Hematopoietic multipotent progenitor cell treated with erythropoietin and hydrocortisone succinate and interleukin-3 and kit ligand, for 8 days (in vitro differentiated cells): ENCODE measurements at regions not wholly inside any gene's neighbourhood (a gene's known extent, or its start where the extent isn't known, plus 50 kb on each side); places are given as distances from the start of the nearest gene placed in this dataset.
"Not testable (repeated sequence)": the region's sequence is repeated elsewhere in the genome, so short reads cannot be mapped to it uniquely, and the experiment has no call there.

ENCODE experiments used
- DNase-seq: peaks from one replicate; pipeline ENCODE4 v3.0.0-alpha.2; 2015

DNA sequence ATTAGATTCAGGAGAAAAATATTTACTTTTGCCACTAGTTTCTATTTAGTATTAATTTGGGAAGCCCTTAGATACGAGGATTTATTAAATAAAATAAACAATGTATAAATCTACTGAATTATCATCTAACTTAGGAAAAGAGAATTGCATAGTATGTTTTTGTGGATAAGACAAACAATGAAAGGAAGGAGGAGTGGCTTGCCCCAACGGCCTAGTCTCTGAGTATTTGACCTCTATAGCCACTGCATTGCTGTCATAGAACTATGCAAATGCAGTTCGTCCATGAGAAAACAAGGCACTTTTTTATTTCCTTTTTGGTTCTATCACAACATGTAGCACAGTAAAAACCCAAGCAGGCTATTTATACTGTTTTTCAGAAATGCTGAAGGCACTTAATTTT lies 321.2 kb upstream of the CCNH start:
- DNase-seq: no peak

DNA sequence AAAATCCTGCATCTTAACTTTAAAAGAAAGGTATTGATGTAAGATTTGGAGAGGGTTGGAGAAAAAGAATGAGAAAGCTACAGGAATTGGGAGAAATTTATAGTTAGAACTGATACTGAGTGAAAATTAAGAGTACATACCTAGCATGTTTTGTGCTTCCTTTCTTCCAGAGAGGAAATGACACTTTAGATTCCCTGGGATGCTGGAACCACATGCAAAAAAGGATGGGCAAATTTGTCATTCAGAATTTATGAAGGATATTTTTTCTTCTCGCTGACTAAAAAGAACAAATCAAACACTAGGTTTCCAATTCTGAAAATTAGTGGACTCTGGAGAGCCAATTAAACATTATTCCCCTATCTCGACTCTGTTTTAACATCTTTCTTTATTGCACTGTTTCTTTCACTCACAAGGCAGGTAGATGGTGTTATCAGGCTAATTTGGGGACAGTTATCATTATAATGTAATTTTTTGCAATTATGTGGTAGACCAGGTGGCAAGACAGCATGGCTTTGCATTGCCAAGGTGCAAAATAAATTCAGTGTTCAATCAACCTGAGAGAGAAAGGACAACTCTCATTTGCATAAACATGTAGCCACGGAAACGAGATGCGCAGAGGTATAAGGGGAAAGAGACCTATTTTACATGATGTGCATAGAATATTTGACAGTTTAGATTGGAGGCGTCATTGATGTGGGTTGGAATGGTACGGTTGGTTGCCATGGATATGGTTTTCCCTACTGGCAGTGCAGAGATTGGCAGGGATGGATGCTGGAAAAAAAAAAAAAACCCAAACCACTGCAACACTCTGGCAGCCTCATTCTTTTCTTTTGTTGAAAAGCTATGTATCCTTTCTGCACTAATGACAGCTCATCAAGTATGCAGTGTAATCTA lies 320.4 kb upstream of the CCNH start:
- DNase-seq: no peak

DNA sequence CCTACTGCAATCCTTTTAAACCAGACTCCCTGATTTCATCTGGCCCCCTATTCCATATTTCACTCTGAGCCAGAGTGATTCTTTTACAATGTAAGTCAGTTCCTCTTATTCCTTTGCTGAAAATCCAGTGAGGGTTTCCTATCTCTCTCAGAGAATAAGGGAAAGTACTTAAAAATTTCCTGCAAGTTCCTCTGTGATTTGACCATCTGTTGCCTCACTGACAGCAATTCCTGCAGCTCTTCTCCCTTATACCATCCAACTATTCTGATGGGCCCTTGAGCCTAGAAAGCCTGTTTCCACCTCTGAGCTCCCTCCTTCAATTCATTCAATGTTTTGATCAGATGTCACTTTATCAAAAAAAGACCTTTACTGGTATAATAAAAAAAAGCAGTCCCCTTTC lies 317.1 kb upstream of the CCNH start:
- DNase-seq: no peak

DNA sequence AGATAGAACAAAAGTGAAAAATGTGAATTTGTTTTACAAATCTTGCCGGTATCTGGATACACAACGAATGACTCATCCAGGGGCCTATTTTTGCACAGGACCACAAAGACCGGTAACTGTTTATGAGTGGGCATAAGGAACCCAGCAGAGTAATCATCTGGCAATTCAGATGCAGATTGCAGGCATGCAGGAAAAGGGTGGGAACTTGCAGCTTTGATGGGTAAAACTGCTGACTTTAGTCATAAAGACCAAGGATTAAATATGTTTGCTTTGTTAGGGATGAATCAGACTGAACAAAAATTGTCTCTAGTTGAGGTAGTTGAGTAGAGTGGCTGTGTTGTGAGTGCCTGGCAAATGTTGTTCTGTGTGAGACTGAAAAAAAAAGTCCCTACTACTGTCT lies 309.6 kb upstream of the CCNH start:
- no peak for DNase-seq

DNA sequence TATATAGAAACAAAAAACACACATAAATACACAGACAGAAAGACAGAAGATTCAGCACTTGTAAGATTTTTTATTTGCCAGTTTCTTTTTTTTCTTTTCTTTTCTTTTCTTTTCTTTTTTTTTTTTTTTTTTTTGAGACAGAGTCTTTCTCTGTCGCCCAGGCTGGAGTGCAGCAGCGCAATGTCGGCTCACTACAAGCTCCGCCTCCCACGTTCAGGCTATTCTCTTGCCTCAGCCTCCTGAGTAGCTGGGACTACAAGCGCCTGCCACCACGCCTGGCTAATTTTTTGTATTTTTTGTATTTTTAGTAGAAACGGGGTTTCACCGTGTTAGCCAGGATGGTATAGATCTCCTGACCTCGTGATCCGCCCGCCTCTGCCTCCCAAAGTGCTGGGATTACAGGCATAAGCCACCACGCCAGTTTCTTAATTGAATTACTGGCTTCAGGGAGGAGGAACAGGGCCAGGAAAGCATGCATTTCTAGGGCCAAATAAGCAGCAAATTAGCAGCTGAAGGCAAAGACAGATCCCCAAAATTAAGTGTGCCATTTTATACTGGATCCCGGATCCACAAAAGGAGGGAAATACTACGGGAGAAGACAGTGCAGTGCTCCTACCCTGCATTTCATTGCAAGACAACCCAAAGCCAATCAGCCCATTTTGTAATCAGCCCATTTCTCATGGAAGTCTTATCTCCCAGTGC lies 305.6 kb upstream of the CCNH start:
- not testable (repeated sequence) for DNase-seq

DNA sequence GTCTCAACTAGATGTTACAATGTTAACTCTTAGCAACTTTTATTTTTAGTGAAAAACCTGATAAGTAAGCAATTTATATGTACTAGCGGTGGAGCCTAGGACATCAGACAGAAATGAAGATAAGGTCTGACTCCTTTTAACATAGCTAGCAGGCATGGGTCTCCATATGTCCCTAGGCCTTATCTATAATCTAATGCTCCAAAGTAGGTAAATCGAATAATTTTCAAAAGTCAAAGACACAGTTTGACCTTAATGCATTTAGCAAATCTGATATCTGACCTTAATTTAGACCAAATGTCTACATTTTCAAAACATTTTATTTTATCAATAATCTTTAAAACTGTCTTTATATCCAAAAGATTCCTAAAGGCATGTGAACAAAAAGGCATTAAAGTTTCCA lies 305.0 kb upstream of the CCNH start:
- no peak for DNase-seq

DNA sequence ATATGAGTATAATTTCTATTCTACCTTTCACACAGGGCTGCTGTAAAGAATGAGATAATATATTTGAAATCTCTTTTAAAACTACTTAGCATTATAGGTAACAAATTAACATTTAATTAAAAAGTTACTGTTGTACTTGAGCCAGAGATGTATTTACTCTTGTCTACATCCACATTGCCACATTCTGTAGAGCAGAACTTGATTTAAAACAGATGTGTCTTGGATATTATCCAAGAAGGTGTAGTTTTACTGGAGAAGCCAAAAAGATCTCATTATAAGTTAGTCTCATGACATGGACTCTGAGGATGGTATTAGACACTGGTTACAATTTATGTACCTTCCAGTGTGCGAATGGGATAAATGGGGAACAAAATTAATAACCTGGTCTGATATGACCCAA lies 293.1 kb upstream of the CCNH start:
- DNase-seq: no peak

DNA sequence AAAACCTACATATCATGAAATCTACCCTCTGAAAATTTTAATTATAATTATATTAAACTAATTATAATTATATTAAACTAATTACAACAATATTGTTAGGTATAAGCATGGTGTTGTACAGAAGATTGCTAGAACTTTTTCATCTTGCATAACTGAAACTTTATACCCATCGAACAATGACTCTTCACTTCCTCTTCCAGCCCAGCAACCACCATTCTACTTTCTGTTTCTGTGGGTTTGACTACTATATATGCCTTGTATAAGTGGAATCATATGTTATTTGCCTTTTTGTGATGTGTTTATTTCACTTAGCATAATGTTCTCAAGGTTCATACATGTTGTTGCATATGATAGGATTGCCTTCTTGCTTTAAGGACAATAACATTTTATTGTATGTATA lies 274.2 kb upstream of the CCNH start:
- DNase-seq: no peak

DNA sequence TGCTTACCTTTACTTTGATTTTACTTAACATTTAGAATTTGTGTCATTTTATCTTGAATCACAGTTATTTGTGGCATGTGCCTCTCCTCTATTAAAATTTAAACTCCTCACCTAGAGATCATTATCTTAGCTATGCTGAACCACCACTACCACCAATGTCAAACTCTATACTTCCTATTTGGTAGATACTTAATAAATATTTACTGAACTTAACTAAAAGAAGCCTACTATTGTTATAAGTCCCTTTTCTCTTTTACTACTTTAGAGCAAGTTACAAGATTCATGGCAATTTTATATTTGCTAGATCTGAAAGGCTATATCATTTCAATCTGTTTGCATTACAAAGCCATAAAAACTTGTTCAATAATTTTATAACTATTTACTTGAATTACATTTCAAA lies 273.3 kb upstream of the CCNH start:
- no peak for DNase-seq

DNA sequence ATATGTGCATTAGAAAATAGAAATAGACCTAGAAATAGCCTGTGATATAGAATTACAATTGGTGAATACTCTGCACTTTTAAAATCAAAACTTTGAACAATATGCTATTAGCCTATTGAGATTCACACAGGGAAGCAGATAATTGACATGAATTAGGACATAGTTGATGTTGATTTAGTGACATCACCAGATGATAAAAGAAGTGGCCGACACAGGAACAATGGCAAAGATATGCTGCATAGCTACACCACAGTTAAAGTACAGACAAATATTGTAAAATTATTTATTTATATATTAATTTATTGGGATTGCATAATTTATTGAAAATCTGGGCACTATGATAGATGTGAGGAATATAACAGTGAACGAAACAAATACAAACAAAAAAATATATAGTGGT lies 261.5 kb upstream of the CCNH start:
- no peak for DNase-seq

DNA sequence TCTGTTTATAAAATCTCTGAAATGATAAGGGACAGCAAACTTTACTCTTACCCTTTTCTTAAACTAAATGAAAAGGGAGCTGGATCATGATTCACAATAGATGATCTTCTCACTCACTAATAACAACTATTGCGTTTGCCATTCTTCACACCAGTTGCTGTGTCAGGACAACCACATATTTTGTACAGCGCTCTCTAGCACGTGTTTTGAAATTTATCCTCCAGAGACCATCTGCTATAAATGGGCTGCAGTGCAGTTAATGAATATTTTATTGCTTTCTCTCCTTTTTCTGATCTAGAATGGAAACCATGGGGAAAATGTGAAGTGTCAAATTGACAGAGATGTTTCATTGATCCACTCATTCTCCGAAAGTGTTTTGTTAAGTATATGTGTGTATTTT lies 258.4 kb upstream of the CCNH start:
- no peak for DNase-seq

DNA sequence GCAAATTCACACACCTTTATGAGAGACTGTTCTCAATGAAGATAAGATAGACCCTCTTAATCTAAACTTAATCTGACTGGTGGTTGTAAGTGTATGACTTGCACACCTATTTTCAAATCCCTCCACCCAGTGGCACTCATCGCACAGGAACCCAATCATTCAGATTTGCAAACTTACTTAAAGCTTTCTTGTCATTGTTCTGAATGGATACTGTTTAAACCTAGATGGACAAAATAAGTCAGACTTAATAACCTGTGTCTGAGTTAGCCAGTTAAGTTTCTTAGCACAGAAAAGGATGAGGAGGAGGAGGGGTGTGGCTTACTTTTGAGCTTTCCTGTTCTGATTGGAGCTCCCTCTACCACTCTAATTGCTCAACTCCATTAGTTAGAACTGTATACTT lies 252.4 kb upstream of the CCNH start:
- DNase-seq: no peak

DNA sequence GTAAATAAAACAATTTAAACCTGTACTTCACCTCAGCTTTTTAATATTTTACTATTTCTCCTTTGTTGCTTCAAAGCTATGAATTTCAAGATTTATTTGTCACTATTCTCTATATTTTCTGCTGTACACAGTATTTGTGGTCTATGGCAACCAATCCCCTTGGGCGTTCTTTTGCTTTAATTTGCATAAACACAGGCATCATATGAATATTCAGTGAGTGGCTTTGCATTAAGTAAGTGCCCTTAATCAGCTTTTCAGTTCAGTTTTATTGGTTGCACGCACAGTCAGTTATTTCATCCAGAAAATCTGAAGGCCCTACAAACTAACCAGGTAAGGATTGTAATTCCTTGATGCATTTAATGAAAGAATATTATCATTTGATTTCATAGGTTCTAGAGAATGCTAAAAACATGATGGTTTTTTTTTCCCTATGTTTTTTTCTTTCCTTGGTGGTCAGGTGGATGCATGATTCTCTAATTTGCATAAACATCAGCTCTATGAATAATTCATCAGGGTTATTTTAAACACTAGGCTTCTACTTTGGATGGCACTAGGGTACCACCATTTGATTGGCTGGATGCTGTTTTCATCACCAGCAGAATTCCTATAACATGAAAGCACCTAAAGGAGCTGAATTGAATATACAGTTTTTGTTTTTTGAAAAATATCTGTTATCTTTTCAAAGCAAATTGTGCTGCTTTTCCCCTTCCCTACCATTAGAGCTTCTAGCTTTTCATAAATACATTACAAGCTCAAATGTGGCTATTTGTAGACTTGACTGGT lies 249.2 kb upstream of the CCNH start:
- DNase-seq: no peak

DNA sequence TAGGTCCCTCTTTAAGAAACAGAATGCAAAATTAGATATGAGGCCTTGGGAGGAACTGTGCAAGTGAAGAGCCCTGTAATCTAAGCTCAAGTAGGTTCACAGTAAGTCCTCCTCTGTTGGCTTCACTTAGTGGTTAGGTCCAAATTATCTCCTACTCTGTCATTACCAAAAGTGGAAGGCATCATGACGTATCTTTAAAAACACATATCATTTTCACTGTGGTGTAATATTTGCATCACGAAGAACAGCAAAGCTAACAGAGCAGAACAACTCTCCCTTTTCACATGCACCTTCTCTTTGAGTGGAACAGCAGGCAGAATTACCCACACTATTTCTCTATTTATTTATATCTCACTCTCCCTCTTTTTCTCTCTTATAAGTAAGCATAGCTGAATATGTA lies 240.5 kb upstream of the CCNH start:
- DNase-seq: no peak

DNA sequence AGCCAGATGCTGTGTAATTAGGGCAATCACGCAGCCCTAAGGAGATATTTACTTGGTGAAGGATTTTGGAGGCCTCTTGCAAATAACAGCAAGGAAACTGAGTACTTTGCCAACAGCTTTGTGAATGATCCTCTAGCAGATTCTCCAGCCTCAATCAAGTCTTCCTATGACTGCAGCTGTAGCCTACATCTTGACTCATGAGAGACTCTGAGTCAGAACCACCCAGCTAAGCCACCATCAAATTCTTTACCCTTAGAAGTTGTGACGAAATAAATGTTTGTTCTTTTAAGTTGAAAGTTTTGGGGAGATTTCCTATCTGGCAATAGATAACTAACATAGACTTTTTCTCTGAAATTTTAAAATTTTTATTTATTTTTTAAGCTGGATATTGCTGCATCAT lies 237.6 kb upstream of the CCNH start:
- DNase-seq: no peak

DNA sequence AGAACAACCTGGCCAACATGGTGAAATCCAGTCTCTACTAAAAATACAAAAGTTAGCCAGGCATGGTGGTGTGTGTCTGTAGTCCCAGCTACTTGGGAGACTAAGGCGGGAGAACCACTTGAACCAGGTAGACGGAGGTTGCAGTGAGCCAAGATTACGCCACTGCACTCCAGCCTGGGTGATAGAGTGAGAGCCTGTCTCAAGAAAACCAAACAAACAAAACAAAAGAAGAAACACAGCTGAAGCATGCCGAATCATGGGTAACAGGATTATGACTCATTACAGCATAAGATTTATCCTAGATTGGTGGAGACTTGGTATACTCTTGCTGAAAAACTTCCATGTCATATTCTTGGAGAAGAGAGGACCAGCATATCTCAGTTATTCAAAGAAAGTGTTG lies 236.7 kb upstream of the CCNH start:
- DNase-seq: no peak

DNA sequence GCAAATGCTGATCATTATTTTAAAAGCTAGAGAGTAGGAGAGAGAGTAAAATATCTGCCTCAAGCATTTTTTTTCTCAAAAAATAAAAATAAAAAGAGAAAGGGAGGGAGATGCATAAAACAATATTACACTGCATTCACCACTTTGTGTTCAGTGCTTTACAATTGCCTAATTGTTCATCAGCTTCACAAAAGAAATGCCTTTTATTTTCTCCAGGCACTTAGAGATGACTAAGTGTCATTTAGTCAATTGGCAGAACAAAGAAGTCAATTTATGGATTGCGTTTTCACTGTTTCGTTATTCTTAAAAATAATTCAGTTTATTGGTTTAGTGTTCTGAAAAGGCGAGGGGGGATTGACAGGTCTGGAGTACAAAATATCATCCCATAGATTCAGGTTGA lies 232.5 kb upstream of the CCNH start:
- no peak for DNase-seq

DNA sequence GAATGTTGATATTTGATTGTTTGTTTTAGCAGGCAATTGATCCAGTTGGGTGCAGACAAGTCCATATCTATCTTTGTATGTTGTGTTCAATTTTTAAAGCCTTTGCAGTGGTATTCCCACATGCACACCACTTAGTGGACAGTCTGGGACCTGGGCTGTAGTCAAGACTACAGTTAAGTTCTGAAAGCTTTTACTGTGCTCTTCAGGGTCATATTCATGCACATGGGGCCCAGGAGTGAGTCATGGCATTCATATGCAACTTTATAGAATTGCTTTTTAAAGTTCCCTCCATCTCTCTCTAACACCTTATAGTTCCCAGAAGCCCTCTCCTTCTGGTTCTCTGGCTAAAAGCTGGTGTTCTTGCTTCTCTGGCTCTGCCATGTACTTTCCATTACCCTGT lies 228.2 kb upstream of the CCNH start:
- DNase-seq: no peak

DNA sequence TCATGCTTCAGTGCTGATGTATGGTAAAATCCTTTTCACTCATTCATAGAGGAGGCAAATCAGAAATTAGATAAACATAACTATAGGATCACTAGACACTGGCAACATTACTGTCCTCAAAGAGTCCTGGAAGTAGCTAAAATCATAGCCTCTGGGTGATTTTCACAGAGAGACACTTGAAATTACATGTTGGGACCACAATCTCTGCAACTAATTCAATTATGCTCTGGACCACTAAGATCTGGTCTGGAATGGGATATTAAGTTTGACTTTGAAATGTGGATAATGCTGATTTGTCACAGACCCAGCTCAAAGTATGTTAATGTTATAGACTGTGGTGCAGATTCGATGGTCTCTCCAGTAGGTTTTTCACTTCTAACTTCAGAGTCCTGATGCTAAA lies 214.6 kb upstream of the CCNH start:
- DNase-seq: no peak

DNA sequence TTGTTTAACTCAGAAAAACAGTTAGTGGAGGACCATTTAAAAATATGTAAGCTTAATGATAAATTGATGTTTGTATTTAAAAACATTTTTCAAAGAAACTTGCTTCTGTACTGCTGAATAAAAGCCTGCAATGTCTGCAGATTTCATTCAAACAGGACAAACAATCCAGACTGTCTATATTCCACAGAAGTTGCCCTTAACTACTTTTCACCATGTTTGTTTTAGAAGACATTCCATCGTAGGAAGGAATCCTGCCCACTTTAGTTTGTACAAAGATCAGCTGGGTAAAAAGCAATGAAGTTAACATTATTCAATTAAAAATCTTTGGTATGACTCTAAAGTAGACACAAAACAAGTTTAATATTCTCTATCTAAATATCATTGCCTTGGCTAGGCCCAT lies 195.7 kb upstream of the CCNH start:
- DNase-seq: no peak

DNA sequence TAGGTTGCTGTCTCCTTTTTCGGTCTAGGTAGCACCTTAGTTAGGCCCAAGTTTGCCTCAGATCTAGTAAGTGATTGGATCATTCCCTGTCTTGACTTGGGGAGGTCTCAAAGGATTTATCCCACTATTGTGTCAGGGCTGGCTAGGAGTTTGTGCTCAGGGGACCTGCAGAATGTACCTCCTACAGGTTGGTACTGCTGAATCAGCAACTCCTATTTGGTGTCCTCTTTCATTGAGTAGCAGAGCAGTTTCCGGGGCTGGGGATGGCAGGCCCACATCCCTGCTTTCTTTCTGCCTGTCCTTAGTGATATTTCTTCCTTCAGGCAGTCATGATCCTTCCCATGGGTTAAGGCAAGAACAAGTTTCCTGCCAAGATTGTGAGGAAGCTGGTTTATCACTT lies 192.9 kb upstream of the CCNH start:
- no peak for DNase-seq

DNA sequence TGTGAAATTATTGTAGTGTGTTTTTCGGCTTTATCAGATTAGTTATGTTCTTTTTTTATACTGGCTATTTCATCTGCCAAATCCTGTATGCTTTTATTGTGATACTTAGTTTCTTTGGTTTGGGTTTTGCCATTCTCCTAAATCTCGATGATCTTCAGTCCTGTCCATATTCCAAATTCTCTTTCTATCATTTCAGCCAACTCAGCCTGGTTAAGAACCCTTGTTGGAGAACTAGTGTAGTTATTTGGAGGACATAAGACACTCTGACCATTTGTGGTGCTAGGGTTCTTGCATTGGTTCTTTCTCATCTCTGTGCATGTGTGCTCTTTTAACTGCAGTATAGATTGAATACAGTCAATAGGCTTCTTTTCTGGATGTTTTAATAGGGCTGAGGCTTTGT lies 187.0 kb upstream of the CCNH start:
- DNase-seq: no peak

DNA sequence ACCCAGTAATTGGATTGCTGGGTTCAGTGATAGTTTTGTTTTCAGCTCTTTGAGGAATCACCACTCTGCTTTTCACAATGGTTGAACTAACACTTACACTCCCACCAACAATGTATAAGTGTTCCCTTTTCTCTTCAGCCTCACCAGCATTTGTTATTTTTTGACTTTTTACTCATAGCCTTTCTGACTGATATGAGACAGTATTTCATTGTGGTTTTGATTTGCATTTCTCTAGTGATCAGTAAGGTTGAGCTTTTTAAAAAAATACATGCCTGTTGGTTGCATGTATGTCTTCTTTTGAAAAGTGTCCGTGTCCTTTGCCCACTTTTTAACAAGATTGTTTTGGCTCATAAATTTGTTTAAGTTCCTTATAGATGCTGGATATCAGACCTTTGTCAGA lies 185.7 kb upstream of the CCNH start:
- no peak for DNase-seq

DNA sequence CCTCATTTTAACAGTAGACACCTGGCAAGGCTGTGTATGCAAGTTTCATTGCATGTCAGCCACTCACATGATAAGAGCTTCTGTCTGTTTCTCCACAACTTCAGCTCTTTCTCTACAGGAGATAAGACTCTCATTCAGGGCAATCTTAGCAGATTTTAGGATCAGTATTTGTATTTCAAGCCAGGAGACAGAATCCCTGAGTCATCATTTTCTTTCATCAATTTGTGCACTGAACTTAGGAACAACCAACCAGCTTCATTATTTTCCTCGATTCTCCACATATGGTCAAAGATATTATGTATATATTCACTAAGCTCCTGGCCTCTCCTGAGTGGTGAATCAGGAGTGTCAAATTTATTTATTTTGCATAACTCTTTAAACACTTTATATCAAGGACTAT lies 181.8 kb upstream of the CCNH start:
- DNase-seq: no peak
